HFFc6 (cell line): ENCODE measurements at regions not wholly inside any gene's neighbourhood (a gene's known extent, or its start where the extent isn't known, plus 50 kb on each side); places are given as distances from the start of the nearest gene placed in this dataset.

Experiments used
- DNase-seq: peaks from one replicate; pipeline ENCODE4 v3.0.0-alpha.2; 2018
- H3K27ac Mint-ChIP-seq: 2 replicates; pipeline ENCODE4 v1.8.0; 2020; ENCODE audit warnings: mild to moderate bottlenecking, mixed read lengths
- H3K27me3 Mint-ChIP-seq: 2 replicates; pipeline ENCODE4 v1.8.0; 2021; ENCODE audit warnings: mild to moderate bottlenecking, moderate library complexity, mixed read lengths; ENCODE audit not compliant: insufficient read depth
- H3K36me3 Mint-ChIP-seq: 2 replicates; pipeline ENCODE4 v1.8.0; 2021; ENCODE audit warnings: low read depth, mixed read lengths
- H3K4me1 Mint-ChIP-seq: 2 replicates; pipeline ENCODE4 v1.8.0; 2020; ENCODE audit warnings: low read depth, mixed read lengths
- H3K4me3 Mint-ChIP-seq: 2 replicates; pipeline ENCODE4 v1.8.0; 2020; ENCODE audit warnings: mild to moderate bottlenecking, moderate library complexity, mixed read lengths
- H3K9me3 Mint-ChIP-seq: 2 replicates; pipeline ENCODE4 v1.8.0; 2020; ENCODE audit warnings: mild to moderate bottlenecking, mixed read lengths
- TF ChIP-seq, protein P1 (sequence below): fragments of 200-600 bp; sonication (generic); IDR thresholded peaks from 2 replicates; pipeline ENCODE4 v1.5.0; 2021; ENCODE audit warnings: antibody characterized with exemption, mild to moderate bottlenecking

GRCh38 chr4:23061431-23061830 lies 368.7 kb downstream of the GBA3 start:
- Mint-ChIP-seq H3K27ac (no peak overlapping the region), H3K9me3 (peaks cover 29% of the 10 kb centered on the region), H3K4me1 (no peaks in the 10 kb centered on the region), H3K36me3 (peaks cover 3% of the 10 kb centered on the region; the same call in 1 of the 2 replicates), H3K27me3 (no peaks in the 10 kb centered on the region; the same call in 1 of the 2 replicates), H3K4me3 (no peak overlapping the region)
- TF ChIP-seq, protein P1, sequence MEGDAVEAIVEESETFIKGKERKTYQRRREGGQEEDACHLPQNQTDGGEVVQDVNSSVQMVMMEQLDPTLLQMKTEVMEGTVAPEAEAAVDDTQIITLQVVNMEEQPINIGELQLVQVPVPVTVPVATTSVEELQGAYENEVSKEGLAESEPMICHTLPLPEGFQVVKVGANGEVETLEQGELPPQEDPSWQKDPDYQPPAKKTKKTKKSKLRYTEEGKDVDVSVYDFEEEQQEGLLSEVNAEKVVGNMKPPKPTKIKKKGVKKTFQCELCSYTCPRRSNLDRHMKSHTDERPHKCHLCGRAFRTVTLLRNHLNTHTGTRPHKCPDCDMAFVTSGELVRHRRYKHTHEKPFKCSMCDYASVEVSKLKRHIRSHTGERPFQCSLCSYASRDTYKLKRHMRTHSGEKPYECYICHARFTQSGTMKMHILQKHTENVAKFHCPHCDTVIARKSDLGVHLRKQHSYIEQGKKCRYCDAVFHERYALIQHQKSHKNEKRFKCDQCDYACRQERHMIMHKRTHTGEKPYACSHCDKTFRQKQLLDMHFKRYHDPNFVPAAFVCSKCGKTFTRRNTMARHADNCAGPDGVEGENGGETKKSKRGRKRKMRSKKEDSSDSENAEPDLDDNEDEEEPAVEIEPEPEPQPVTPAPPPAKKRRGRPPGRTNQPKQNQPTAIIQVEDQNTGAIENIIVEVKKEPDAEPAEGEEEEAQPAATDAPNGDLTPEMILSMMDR, result no peak
- DNase-seq, result no peak

- no peak overlapping the region for H3K4me3 Mint-ChIP-seq
- no peaks in the 10 kb centered on the region for H3K4me1 Mint-ChIP-seq
- DNase-seq, result no peak
- no peaks in the 10 kb centered on the region; the same call in 1 of the 2 replicates for H3K27me3 Mint-ChIP-seq
- no peak overlapping the region for H3K27ac Mint-ChIP-seq
- TF ChIP-seq, protein P1, result no peak
- peaks cover 3% of the 10 kb centered on the region; the same call in 1 of the 2 replicates for H3K36me3 Mint-ChIP-seq
- H3K9me3 Mint-ChIP-seq, result peaks cover 24% of the 10 kb centered on the region; the same call in 1 of the 2 replicates
Measured at GRCh38 chr4:23060776-23061175, 368.0 kb downstream of the GBA3 start.

DNA sequence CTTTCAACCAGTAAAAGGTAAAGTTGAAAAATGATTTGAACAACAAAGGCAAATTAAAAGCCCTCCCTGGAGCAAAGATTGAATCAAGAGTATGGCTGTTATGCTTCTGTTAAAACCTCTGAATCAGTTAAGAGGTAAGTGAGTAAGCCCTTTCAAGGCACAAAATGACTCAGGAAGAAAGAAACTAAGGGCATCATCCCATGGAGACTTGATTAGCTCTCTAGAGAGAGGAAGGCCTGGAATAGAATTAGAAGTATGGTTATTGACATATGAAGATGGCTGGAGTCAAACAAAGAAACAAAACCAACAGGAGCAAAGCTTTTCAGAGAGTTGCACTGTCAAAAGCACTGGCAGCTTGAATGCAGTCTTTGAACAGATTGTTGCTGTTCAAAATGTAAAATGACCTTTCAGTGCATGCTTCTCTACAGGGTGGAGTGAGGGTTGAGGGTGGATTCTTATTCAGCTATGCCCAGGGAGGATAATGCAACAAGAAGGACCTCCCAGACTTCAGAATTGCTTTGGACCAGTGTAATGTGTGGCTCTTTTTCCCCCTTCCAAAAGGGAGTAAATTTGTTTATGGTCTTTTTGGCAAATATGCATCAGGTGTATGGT lies 365.5 kb downstream of the GBA3 start:
- no peak for DNase-seq
- Mint-ChIP-seq H3K4me1 (no peaks in the 10 kb centered on the region), H3K9me3 (peaks cover 24% of the 10 kb centered on the region; the same call in 1 of the 2 replicates), H3K27me3 (no peaks in the 10 kb centered on the region; the same call in 1 of the 2 replicates), H3K27ac (no peak overlapping the region), H3K36me3 (peaks cover 3% of the 10 kb centered on the region; the same call in 1 of the 2 replicates), H3K4me3 (no peak overlapping the region)
- TF ChIP-seq, protein P1, result no peak

DNA sequence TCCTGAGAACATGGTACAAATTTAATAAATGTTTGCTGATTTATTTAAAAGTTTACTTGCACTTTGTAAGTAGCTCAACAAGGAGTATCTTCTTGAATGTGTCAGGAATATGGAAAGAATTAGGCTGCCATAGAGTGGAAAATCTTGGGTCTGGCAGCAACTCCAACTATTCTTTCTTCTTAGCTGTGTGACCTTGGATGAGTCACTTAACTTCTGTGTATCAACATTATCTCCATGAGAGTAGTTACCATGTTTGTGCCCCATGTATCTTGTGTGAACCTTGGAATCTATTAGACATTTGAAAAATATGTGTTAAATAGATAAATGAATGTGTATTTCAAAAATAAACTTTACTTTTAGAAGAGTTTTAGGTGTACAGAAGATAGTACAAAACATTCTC lies 348.8 kb downstream of the GBA3 start:
- TF ChIP-seq, protein P1, result no peak
- no peaks in the 10 kb centered on the region for H3K36me3 Mint-ChIP-seq
- no peak overlapping the region for H3K4me3 Mint-ChIP-seq
- no peak for DNase-seq
- H3K27me3 Mint-ChIP-seq, result no peaks in the 10 kb centered on the region
- peaks cover 52% of the 10 kb centered on the region for H3K9me3 Mint-ChIP-seq
- H3K4me1 Mint-ChIP-seq, result no peaks in the 10 kb centered on the region
- H3K27ac Mint-ChIP-seq, result no peak overlapping the region

GRCh38 chr4:23040539-23040938 lies 347.8 kb downstream of the GBA3 start:
- no peaks in the 10 kb centered on the region for H3K4me1 Mint-ChIP-seq
- TF ChIP-seq, protein P1, result no peak
- H3K27me3 Mint-ChIP-seq, result no peaks in the 10 kb centered on the region
- H3K27ac Mint-ChIP-seq, result no peak overlapping the region
- no peak for DNase-seq
- peaks cover 48% of the 10 kb centered on the region for H3K9me3 Mint-ChIP-seq
- no peak overlapping the region for H3K4me3 Mint-ChIP-seq
- H3K36me3 Mint-ChIP-seq, result no peaks in the 10 kb centered on the region
